ENCODE measurements at regions not wholly inside any gene's neighbourhood (a gene's known extent, or its start where the extent isn't known, plus 50 kb on each side); places are given as distances from the start of the nearest gene placed in this dataset.

DNA sequence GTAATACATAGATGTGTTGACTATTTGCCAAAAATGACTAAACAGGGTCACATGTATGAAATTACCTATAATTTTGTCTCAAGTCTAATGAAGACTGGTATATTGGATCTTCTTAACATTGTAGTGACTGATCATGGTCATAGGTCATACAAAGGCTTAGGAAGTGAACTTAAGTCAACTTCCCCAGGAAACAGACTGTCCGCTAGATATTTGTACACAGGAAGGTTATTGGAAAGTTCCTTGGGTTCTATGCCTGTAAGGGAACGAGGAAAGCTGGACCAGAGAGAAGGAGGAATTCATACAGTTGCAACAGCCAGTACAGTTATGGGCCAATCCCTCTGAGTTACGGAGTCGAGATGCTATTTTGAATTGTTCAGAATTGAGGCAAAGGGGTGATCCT lies 462.0 kb upstream of the THRB start:
- ChIA-PET CTCF (ENCODE audit: unreplicated experiment) (no interaction called here), POLR2A (interaction anchor here (0.7 to 0.8 kb wide), 2 partner anchors 11 to 1123 kb away, joined by 3 read pairs; no protein-coding TSS in a partner anchor)
- TF ChIP-seq, protein P1, sequence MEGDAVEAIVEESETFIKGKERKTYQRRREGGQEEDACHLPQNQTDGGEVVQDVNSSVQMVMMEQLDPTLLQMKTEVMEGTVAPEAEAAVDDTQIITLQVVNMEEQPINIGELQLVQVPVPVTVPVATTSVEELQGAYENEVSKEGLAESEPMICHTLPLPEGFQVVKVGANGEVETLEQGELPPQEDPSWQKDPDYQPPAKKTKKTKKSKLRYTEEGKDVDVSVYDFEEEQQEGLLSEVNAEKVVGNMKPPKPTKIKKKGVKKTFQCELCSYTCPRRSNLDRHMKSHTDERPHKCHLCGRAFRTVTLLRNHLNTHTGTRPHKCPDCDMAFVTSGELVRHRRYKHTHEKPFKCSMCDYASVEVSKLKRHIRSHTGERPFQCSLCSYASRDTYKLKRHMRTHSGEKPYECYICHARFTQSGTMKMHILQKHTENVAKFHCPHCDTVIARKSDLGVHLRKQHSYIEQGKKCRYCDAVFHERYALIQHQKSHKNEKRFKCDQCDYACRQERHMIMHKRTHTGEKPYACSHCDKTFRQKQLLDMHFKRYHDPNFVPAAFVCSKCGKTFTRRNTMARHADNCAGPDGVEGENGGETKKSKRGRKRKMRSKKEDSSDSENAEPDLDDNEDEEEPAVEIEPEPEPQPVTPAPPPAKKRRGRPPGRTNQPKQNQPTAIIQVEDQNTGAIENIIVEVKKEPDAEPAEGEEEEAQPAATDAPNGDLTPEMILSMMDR (conservative IDR thresholded peaks at IDR 0.05; ENCODE audit: low read length): no peak
- no peak for TF ChIP-seq EZH2phosphoT487 (IDR thresholded peaks at IDR 0.05; ENCODE audit: borderline replicate concordance, low read depth, low read length)
- H3K4me2 ChIP-seq (ENCODE audit: low read length): no peak overlapping the region
- no peaks in the 10 kb centered on the region for H3K9me3 ChIP-seq (ENCODE audit: low read length)
- H3K9me2 ChIP-seq (ENCODE audit: insufficient read depth, low read length): no peaks in the 10 kb centered on the region
- H3K36me3 ChIP-seq (ENCODE audit: insufficient read depth, low read length): no peaks in the 10 kb centered on the region
- no peaks in the 10 kb centered on the region for H3K79me2 ChIP-seq (ENCODE audit: insufficient read depth, low read depth, low read length)
- H3K27ac ChIP-seq (ENCODE audit: low read depth, low read length, poor library complexity, severe bottlenecking): no peak overlapping the region
- H3K4me3 ChIP-seq (ENCODE audit: low read depth, low read length, poor library complexity, severe bottlenecking): no peak overlapping the region
- H4K20me1 ChIP-seq (ENCODE audit: insufficient read depth, low read length): no peaks in the 10 kb centered on the region
- DNase-seq (ENCODE audit: low spot score): no peak
- intact Hi-C loops (cut with micrococcal nuclease; ENCODE audit: unreplicated experiment): no loop called here
- no peaks in the 10 kb centered on the region for H3K4me1 ChIP-seq (ENCODE audit: insufficient read depth, low read length, poor library complexity, severe bottlenecking)
- no peak overlapping the region for H2AFZ ChIP-seq (ENCODE audit: low read length)
- BruUV-seq (replicated peaks): no TSS peak

DNA sequence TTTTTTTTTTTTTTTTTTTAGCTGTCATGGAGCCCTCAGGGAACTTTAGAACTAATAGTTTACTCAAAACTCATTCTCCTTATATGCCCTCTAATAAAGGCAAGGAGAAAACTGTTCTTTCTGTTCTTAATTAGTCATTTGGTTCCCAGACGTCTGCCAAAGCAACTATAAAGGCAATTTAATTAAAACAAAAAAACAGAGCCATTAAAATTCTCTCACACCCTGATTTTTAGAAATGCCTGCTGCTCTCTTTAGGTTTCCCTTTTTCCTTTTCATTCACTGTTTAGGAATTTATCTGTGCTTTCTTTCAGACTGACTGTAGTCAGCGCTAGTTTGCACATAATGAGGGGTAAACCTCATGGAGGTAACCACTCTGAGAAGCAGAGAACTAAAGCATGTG lies 463.6 kb upstream of the THRB start:
- H3K4me1 ChIP-seq (ENCODE audit: insufficient read depth, low read length, poor library complexity, severe bottlenecking): no peaks in the 10 kb centered on the region
- CTCF ChIA-PET (ENCODE audit: unreplicated experiment): no interaction called here
- POLR2A ChIA-PET: interaction anchor here (0.6 kb wide), 2 partner anchors 85 to 473 kb away, joined by 3 to 6 read pairs; no protein-coding TSS in a partner anchor
- DNase-seq (ENCODE audit: low spot score): no peak
- BruUV-seq (replicated peaks): no TSS peak
- H3K4me2 ChIP-seq (ENCODE audit: low read length): no peak overlapping the region
- H3K9me2 ChIP-seq (ENCODE audit: insufficient read depth, low read length): no peaks in the 10 kb centered on the region
- no peak for TF ChIP-seq EZH2phosphoT487 (IDR thresholded peaks at IDR 0.05; ENCODE audit: borderline replicate concordance, low read depth, low read length)
- TF ChIP-seq, protein P1 (conservative IDR thresholded peaks at IDR 0.05; ENCODE audit: low read length): no peak
- no peak overlapping the region for H2AFZ ChIP-seq (ENCODE audit: low read length)
- intact Hi-C loops (cut with micrococcal nuclease; ENCODE audit: unreplicated experiment): no loop called here
- no peak overlapping the region for H3K4me3 ChIP-seq (ENCODE audit: low read depth, low read length, poor library complexity, severe bottlenecking)
- H3K36me3 ChIP-seq (ENCODE audit: insufficient read depth, low read length): no peaks in the 10 kb centered on the region
- H3K9me3 ChIP-seq (ENCODE audit: low read length): no peaks in the 10 kb centered on the region
- H4K20me1 ChIP-seq (ENCODE audit: insufficient read depth, low read length): no peaks in the 10 kb centered on the region
- H3K79me2 ChIP-seq (ENCODE audit: insufficient read depth, low read depth, low read length): no peaks in the 10 kb centered on the region
- H3K27ac ChIP-seq (ENCODE audit: low read depth, low read length, poor library complexity, severe bottlenecking): no peak overlapping the region

DNA sequence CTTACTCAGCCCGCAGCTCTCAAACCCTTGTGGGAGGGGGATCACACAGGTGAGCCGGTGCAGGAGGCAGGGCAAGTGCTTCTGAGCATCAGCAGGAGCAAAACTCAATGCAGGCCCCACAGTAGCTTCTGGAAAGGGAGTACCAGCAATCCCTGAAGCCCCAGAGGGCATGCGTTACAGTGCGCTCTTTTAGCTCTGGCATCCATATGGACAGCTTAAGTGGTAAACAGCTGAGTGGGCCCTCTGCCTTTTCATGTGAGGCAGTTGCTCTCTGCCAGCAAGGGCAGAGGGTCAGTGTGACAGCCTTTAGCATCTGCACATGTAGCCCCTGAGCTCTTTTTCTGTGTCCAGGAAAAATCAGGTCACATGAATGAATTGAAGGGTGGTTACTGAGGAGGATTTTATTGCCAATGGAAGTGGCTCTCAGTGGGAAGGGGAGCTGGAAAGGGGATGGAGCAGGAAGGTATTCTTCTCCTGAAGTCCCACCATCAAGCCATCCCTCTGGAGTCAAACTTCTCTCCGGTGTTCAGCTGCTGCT lies 464.3 kb upstream of the THRB start:
- no TSS peak for BruUV-seq (replicated peaks)
- no peak for TF ChIP-seq EZH2phosphoT487 (IDR thresholded peaks at IDR 0.05; ENCODE audit: borderline replicate concordance, low read depth, low read length)
- TF ChIP-seq, protein P1 (conservative IDR thresholded peaks at IDR 0.05; ENCODE audit: low read length): no peak
- CTCF ChIA-PET (ENCODE audit: unreplicated experiment): no interaction called here
- Histone ChIP-seq H3K4me2 (ENCODE audit: low read length) (no peak overlapping the region), H2AFZ (ENCODE audit: low read length) (no peak overlapping the region), H3K79me2 (ENCODE audit: insufficient read depth, low read depth, low read length) (no peaks in the 10 kb centered on the region), H3K4me1 (ENCODE audit: insufficient read depth, low read length, poor library complexity, severe bottlenecking) (no peaks in the 10 kb centered on the region), H3K9me3 (ENCODE audit: low read length) (no peaks in the 10 kb centered on the region), H3K36me3 (ENCODE audit: insufficient read depth, low read length) (no peaks in the 10 kb centered on the region), H3K9me2 (ENCODE audit: insufficient read depth, low read length) (no peaks in the 10 kb centered on the region), H4K20me1 (ENCODE audit: insufficient read depth, low read length) (no peaks in the 10 kb centered on the region), H3K27ac (ENCODE audit: low read depth, low read length, poor library complexity, severe bottlenecking) (no peak overlapping the region), H3K4me3 (ENCODE audit: low read depth, low read length, poor library complexity, severe bottlenecking) (no peak overlapping the region)
- DNase-seq (ENCODE audit: low spot score): no peak
- POLR2A ChIA-PET: interaction anchor here (0.6 kb wide), 1 partner anchor 472 kb away, joined by 6 read pairs; no protein-coding TSS in a partner anchor
- intact Hi-C loops (cut with micrococcal nuclease; ENCODE audit: unreplicated experiment): no loop called here

Data from OCI-LY7 (cell line).